K562 (cell line): ENCODE measurements at regions not wholly inside any gene's neighbourhood (a gene's known extent, or its start where the extent isn't known, plus 50 kb on each side); places are given as distances from the start of the nearest gene placed in this dataset.

Source experiments
- ATAC-seq: fragments of 200-7000 bp; cut with Tn5 transposase; 3 replicates; pipeline ENCODE4 v1.9.1; 2020; ENCODE audit warnings: moderate library complexity
- BruUV-seq: library from RNA; stranded (reverse); fragments of 400-500 nt; replicated peaks from 2 replicates; lab custom pipeline; 2021; lab: Mats Ljungman, UMichigan
- CTCF ChIA-PET: fragments of 300-600 bp; formaldehyde crosslinking; extraction: SDS; loops from one replicate; lab custom pipeline; 2021; ENCODE audit warnings: low intra/inter-chr PET ratio; lab: Yijun Ruan, JAX
- POLR2A ChIA-PET: fragments of 300-600, 350-650 bp; sonication (Branson Sonifier 250); formaldehyde crosslinking; extraction: SDS; loops from one replicate; lab custom pipeline; 2021; ENCODE audit warnings: antibody characterized with exemption, inconsistent platforms; lab: Yijun Ruan, JAX
- DNase-seq, 4 experiments: peaks; one replicate each; pipeline versions ENCODE4 v3.0.0 to v3.0.0-alpha.2; 2011 to 2018; ENCODE audit warnings: low spot score in 3 of 4, mixed read lengths in 3 of 4; ENCODE audit errors: extremely low read depth in 1 of 4
- FAIRE-seq: peaks from 2 replicates; lab custom pipeline; 2011; peaks lifted over from hg19 to GRCh38; lab: Jason Lieb, UNC
- H2AFZ ChIP-seq: 2 replicates; pipeline ENCODE4 v1.6.0; 2011; ENCODE audit warnings: low read depth, low read length, control low read depth, inconsistent platforms
- H3K27ac ChIP-seq: fragments of 200-600 bp; 3 replicates; pipeline ENCODE4 v1.8.0; 2011; ENCODE audit warnings: low read depth, mild to moderate bottlenecking, control low read depth, inconsistent platforms, low read length, moderate library complexity, mixed read lengths; ENCODE audit errors: extremely low read depth
- H3K27me3 ChIP-seq, 2 experiments: fragments of 300-600 bp in 1 of 2; 2 replicates in 1 of 2; 3 replicates in 1 of 2; pipeline versions ENCODE4 v1.6.0 to v1.8.0; 2011; ENCODE audit warnings: inconsistent platforms in 2 of 2, low read length in 2 of 2, mild to moderate bottlenecking in 1 of 2, mixed read lengths in 1 of 2, moderate library complexity in 1 of 2; ENCODE audit not compliant: control insufficient read depth in 2 of 2, insufficient read depth in 2 of 2
- H3K36me3 ChIP-seq: fragments of 300-600 bp; 3 replicates; pipeline ENCODE4 v1.8.0; 2011; ENCODE audit warnings: mild to moderate bottlenecking, low read length, inconsistent platforms; ENCODE audit not compliant: control insufficient read depth, insufficient read depth
- H3K4me1 ChIP-seq, 2 experiments: fragments of 200-600 bp in 1 of 2; replicated peaks in 1 of 2; 2 replicates in 1 of 2; 3 replicates in 1 of 2; pipeline versions ENCODE4 v1.5.1 to v1.8.0; 2011; ENCODE audit warnings: inconsistent platforms in 2 of 2, low read length in 2 of 2, mild to moderate bottlenecking in 1 of 2, mixed read lengths in 1 of 2, moderate library complexity in 1 of 2; ENCODE audit not compliant: control insufficient read depth in 2 of 2, insufficient read depth in 2 of 2
- H3K4me2 ChIP-seq: 2 replicates; pipeline ENCODE4 v1.6.1; 2011; ENCODE audit warnings: low read length, control low read depth, inconsistent platforms, mixed read lengths; ENCODE audit not compliant: insufficient read depth
- H3K4me3 ChIP-seq: fragments of 200-600 bp; sonication (generic), shearing (Covaris generic); 2 replicates; pipeline ENCODE4 v1.5.1; 2016; ENCODE audit warnings: control low read depth, inconsistent platforms
- H3K79me2 ChIP-seq: fragments of 200-600 bp; 3 replicates; pipeline ENCODE4 v1.8.0; 2011; ENCODE audit warnings: low read length, inconsistent platforms; ENCODE audit not compliant: control insufficient read depth, insufficient read depth
- H3K9ac ChIP-seq, 2 experiments: 2 replicates each; pipeline versions ENCODE4 v1.6.0 to v1.6.1; 2011; ENCODE audit warnings: low read depth in 2 of 2, low read length in 2 of 2, control low read depth in 1 of 2, inconsistent platforms in 1 of 2, mild to moderate bottlenecking in 1 of 2, mixed read lengths in 1 of 2; ENCODE audit not compliant: insufficient read depth in 1 of 2
- H3K9me1 ChIP-seq: one replicate; pipeline ENCODE4 v1.6.0; 2011; ENCODE audit warnings: inconsistent platforms, mild to moderate bottlenecking, low read length, moderate library complexity; ENCODE audit not compliant: control insufficient read depth, insufficient read depth
- H3K9me3 ChIP-seq: replicated peaks from 2 replicates; pipeline ENCODE4 v1.5.1; 2011; ENCODE audit warnings: low read depth, low read length, inconsistent platforms; ENCODE audit not compliant: control insufficient read depth, insufficient read depth
- H4K20me1 ChIP-seq: replicated peaks from 2 replicates; pipeline ENCODE4 v1.6.1; 2011; ENCODE audit warnings: low read length, inconsistent platforms, mixed read lengths; ENCODE audit not compliant: control insufficient read depth, insufficient read depth
- ARID2 ChIP-seq: fragments of 450-650 bp; IDR thresholded peaks from 2 replicates; pipeline ENCODE4 v1.6.1; 2017; ENCODE audit warnings: antibody characterized with exemption, mild to moderate bottlenecking
- CCAR2 ChIP-seq: fragments of 200-400 bp; formaldehyde crosslinking; IDR thresholded peaks from 2 replicates; pipeline ENCODE4 v1.6.1; 2017; ENCODE audit warnings: mild to moderate bottlenecking, low read depth, low read length
- CTBP1 ChIP-seq: fragments of 450-650 bp; IDR thresholded peaks from 2 replicates; pipeline ENCODE4 v1.6.1; 2016; ENCODE audit warnings: borderline replicate concordance
- EGR1 ChIP-seq: fragments of 450-650 bp; conservative IDR thresholded peaks from 2 replicates; pipeline ENCODE4 v1.6.1; 2017; ENCODE audit warnings: mild to moderate bottlenecking
- GTF2A2 ChIP-seq: IDR thresholded peaks from 2 replicates; pipeline ENCODE4 v1.6.1; 2016; ENCODE audit warnings: mild to moderate bottlenecking, missing genetic modification characterization, missing compliant biosample characterization
- MAFK ChIP-seq: IDR thresholded peaks from 2 replicates; pipeline ENCODE4 v1.6.1; 2011; ENCODE audit warnings: low read length, improper control_type of control experiment
- MEF2D ChIP-seq: conservative IDR thresholded peaks from 2 replicates; pipeline ENCODE4 v1.6.1; 2016; ENCODE audit warnings: low read depth, missing genetic modification characterization, missing compliant biosample characterization
- SPI1 ChIP-seq: IDR thresholded peaks from 2 replicates; pipeline ENCODE4 v1.6.1; 2011; ENCODE audit warnings: low read depth, low read length, control low read depth, borderline replicate concordance
- ZEB2 ChIP-seq: fragments of 450-650 bp; IDR thresholded peaks from 2 replicates; pipeline ENCODE4 v1.6.1; 2016
- ZFPM2 ChIP-seq: fragments of 250-450 bp; sonication (Bioruptor Pico); IDR thresholded peaks from 2 replicates; pipeline ENCODE4 v1.5.1; 2022; ENCODE audit warnings: mild to moderate bottlenecking
- ZNF197 ChIP-seq: fragments of 200-800 bp; sonication (Bioruptor generic); IDR thresholded peaks from 2 replicates; pipeline ENCODE4 v1.6.1; 2016; ENCODE audit warnings: low read depth, missing genetic modification characterization, missing compliant biosample characterization
- ZNF445 ChIP-seq: fragments of 250-450 bp; sonication (Bioruptor Pico); IDR thresholded peaks from 2 replicates; pipeline ENCODE4 v1.4.0; 2020; ENCODE audit warnings: low read depth, mild to moderate bottlenecking, moderate library complexity
- ZNF764 ChIP-seq: fragments of 250-450 bp; sonication (Bioruptor Pico); IDR thresholded peaks from 2 replicates; pipeline ENCODE4 v1.4.0; 2020; ENCODE audit warnings: low read depth, mild to moderate bottlenecking, moderate library complexity
- WGBS: fragments of 100-300 bp; shearing (Covaris generic); methylation state at CpG from one replicate; pipeline ENCODE4 v1.1.6; 2016; ENCODE audit warnings: low coverage, mixed read lengths; ENCODE audit not compliant: insufficient coverage; ENCODE audit errors: missing lambda C conversion rate; 5-methylcytosine and 5-hydroxymethylcytosine counted together
- in situ Hi-C: fragments of 300-500 bp; cut with MboI; formaldehyde crosslinking; loops from 4 replicates; pipeline ENCODE4 v1.15.0; 2018; ENCODE audit warnings: inconsistent platforms, mixed read lengths
- intact Hi-C: fragments of 100-400 bp; cut with micrococcal nuclease; formaldehyde crosslinking; loops from 2 replicates; pipeline ENCODE4 v1.14.2; 2022
- TF ChIP-seq, protein P1 (sequence below): fragments of 450-650 bp; IDR thresholded peaks from 2 replicates; pipeline ENCODE4 v1.7.0; 2016; ENCODE audit warnings: borderline replicate concordance

- intact Hi-C loops, result no loop called here
- POLR2A ChIA-PET, result no interaction called here
These were observed 637.6 kb upstream of the GNPDA2 start for GRCh38 chr4:45363931-45364330.

More at GRCh38 chr4:45363931-45364330, 637.6 kb upstream of the GNPDA2 start:
- Histone ChIP-seq H3K9ac (no peak overlapping the region), H2AFZ (no peak overlapping the region), H3K9me3 (no peaks in the 10 kb centered on the region; the same call in 1 of the 2 replicates), H4K20me1 (no peaks in the 10 kb centered on the region), H3K4me1 (no peaks in the 10 kb centered on the region), H3K4me2 (no peak overlapping the region), H3K27ac (no peak overlapping the region), H3K9me1 (no peaks in the 10 kb centered on the region)
- no peak for FAIRE-seq
- BruUV-seq, result no TSS peak
- no peak for DNase-seq
- 3% methylated on average over 3 of the region's 3 CpGs for WGBS
- in situ Hi-C loops, result no loop called here
- CTCF ChIA-PET, result no interaction called here
- TF ChIP-seq ZEB2 (no peak), CTBP1 (no peak), ZNF445 (CRISPR knock-in tag) (no peak), EGR1 (no peak), ZNF764 (CRISPR knock-in tag) (no peak), MAFK (no peak), CCAR2 (no peak), MEF2D (tag) (no peak), ZFPM2 (no peak), ZNF197 (CRISPR knock-in tag) (no peak), SPI1 (no peak), GTF2A2 (tag) (no peak), ARID2 (no peak)
- TF ChIP-seq, protein P1, sequence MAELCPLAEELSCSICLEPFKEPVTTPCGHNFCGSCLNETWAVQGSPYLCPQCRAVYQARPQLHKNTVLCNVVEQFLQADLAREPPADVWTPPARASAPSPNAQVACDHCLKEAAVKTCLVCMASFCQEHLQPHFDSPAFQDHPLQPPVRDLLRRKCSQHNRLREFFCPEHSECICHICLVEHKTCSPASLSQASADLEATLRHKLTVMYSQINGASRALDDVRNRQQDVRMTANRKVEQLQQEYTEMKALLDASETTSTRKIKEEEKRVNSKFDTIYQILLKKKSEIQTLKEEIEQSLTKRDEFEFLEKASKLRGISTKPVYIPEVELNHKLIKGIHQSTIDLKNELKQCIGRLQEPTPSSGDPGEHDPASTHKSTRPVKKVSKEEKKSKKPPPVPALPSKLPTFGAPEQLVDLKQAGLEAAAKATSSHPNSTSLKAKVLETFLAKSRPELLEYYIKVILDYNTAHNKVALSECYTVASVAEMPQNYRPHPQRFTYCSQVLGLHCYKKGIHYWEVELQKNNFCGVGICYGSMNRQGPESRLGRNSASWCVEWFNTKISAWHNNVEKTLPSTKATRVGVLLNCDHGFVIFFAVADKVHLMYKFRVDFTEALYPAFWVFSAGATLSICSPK, result no peak
- TF ChIP-seq, all 486 proteins: peak for 0
- H3K79me2 ChIP-seq, result no peaks in the 10 kb centered on the region
- no peaks in the 10 kb centered on the region for H3K27me3 ChIP-seq
- no peaks in the 10 kb centered on the region for H3K36me3 ChIP-seq
- H3K4me3 ChIP-seq, result no peak overlapping the region
- ATAC-seq, result no peak
